HepG2 (cell line): ENCODE measurements at regions not wholly inside any gene's neighbourhood (a gene's known extent, or its start where the extent isn't known, plus 50 kb on each side); places are given as distances from the start of the nearest gene placed in this dataset.

Source experiments
- CBFB ChIP-seq: sonication (generic); formaldehyde crosslinking; IDR thresholded peaks from 2 replicates; pipeline ENCODE4 v1.4.0; 2020; ENCODE audit warnings: missing genetic modification reagents
- CREB3 ChIP-seq: sonication (generic); formaldehyde crosslinking; IDR thresholded peaks from 2 replicates; pipeline ENCODE4 v1.5.0; 2020; ENCODE audit warnings: missing genetic modification reagents
- ELF1 ChIP-seq: sonication (generic); formaldehyde crosslinking; IDR thresholded peaks from 2 replicates; pipeline ENCODE4 v1.4.0; 2020; ENCODE audit warnings: missing genetic modification reagents
- MYC ChIP-seq: sonication (generic); formaldehyde crosslinking; IDR thresholded peaks from 2 replicates; pipeline ENCODE4 v1.9.0; 2021; ENCODE audit warnings: missing genetic modification reagents, borderline replicate concordance
- POLR2A ChIP-seq, 2 experiments: IDR thresholded peaks; 2 replicates each; pipeline ENCODE4 v1.6.1; 2011; ENCODE audit warnings: low read depth in 2 of 2, low read length in 2 of 2, mild to moderate bottlenecking in 1 of 2, moderate library complexity in 1 of 2; ENCODE audit not compliant: insufficient read depth in 1 of 2
- ZNF121 ChIP-seq: sonication (generic); formaldehyde crosslinking; IDR thresholded peaks from 2 replicates; pipeline ENCODE4 v1.5.0; 2020; ENCODE audit warnings: mild to moderate bottlenecking, missing genetic modification reagents
- ZNF382 ChIP-seq: sonication (generic); formaldehyde crosslinking; IDR thresholded peaks from 2 replicates; pipeline ENCODE4 v1.5.0; 2020; ENCODE audit warnings: missing genetic modification reagents, mild to moderate bottlenecking, borderline replicate concordance
- ZNF432 ChIP-seq: sonication (generic); formaldehyde crosslinking; IDR thresholded peaks from 2 replicates; pipeline ENCODE4 v1.5.0; 2020; ENCODE audit warnings: missing genetic modification reagents, mild to moderate bottlenecking, borderline replicate concordance
- ZNF546 ChIP-seq: sonication (generic); formaldehyde crosslinking; conservative IDR thresholded peaks from 2 replicates; pipeline ENCODE4 v1.8.1; 2023; ENCODE audit warnings: mild to moderate bottlenecking, missing genetic modification reagents
- ZSCAN12 ChIP-seq: sonication (generic); formaldehyde crosslinking; IDR thresholded peaks from 2 replicates; pipeline ENCODE4 v1.9.0; 2021; ENCODE audit warnings: mild to moderate bottlenecking, missing genetic modification reagents
- TF ChIP-seq, protein P1 (sequence below): sonication (generic); formaldehyde crosslinking; IDR thresholded peaks from 2 replicates; pipeline ENCODE4 v1.8.0; 2022; ENCODE audit warnings: low read depth, missing genetic modification reagents
- TF ChIP-seq, protein P2 (sequence below), 2 experiments: sonication (generic) in 1 of 2; formaldehyde crosslinking in 1 of 2; IDR thresholded peaks; 2 replicates each; pipeline versions ENCODE4 v1.4.0 to v1.6.1; 2018 to 2020; ENCODE audit warnings: missing genetic modification reagents in 2 of 2, borderline replicate concordance in 1 of 2, low read depth in 1 of 2, mild to moderate bottlenecking in 1 of 2, missing biosample characterization in 1 of 2

DNA sequence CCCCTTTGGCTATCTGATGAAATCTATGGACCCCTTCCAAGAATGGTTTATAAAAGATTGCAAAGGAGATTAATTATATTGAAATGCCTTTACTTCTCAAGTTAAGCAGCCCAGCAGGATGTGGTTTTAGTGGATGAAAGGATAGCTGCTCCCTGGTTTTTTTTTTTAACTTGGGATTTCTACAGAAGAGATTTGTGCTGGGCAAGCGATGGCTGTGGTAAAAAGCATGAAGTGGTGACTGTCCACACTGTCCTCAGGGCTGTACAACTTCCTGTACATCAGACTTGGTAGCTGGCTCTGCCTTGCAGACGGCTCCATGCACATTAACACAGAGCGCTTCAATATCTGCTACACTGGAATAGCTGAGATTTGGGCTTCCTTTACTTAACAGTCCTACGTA, 321.7 kb downstream of the DHX15 start:
- TF ChIP-seq ZSCAN12 (CRISPR knock-in tag), result no peak
- no peak for TF ChIP-seq ZNF546
- TF ChIP-seq POLR2A (IDR thresholded peaks at IDR 0.05; ENCODE audit: insufficient read depth in 1 of 2, low read depth in 2 of 2, low read length in 2 of 2), result no peak
- TF ChIP-seq CBFB, result no peak
- TF ChIP-seq, protein P1, sequence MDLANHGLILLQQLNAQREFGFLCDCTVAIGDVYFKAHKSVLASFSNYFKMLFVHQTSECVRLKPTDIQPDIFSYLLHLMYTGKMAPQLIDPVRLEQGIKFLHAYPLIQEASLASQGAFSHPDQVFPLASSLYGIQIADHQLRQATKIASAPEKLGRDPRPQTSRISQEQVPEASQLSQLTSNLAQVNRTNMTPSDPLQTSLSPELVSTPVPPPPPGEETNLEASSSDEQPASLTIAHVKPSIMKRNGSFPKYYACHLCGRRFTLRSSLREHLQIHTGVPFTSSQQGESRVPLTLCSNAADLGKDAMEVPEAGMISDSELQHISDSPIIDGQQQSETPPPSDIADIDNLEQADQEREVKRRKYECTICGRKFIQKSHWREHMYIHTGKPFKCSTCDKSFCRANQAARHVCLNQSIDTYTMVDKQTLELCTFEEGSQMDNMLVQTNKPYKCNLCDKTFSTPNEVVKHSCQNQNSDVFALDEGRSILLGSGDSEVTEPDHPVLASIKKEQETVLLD (CRISPR knock-in tag), result no peak
- TF ChIP-seq ZNF382 (CRISPR knock-in tag), result no peak
- no peak for TF ChIP-seq ELF1 (CRISPR knock-in tag)
- TF ChIP-seq ZNF121 (CRISPR knock-in tag), result no peak
- TF ChIP-seq, protein P2, sequence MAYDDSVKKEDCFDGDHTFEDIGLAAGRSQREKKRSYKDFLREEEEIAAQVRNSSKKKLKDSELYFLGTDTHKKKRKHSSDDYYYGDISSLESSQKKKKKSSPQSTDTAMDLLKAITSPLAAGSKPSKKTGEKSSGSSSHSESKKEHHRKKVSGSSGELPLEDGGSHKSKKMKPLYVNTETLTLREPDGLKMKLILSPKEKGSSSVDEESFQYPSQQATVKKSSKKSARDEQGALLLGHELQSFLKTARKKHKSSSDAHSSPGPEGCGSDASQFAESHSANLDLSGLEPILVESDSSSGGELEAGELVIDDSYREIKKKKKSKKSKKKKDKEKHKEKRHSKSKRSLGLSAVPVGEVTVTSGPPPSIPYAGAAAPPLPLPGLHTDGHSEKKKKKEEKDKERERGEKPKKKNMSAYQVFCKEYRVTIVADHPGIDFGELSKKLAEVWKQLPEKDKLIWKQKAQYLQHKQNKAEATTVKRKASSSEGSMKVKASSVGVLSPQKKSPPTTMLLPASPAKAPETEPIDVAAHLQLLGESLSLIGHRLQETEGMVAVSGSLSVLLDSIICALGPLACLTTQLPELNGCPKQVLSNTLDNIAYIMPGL (CRISPR knock-in tag; IDR thresholded peaks at IDR 0.05; ENCODE audit: borderline replicate concordance in 1 of 2, low read depth in 1 of 2), result no peak
- TF ChIP-seq ZNF432 (CRISPR knock-in tag), result no peak
- TF ChIP-seq CREB3 (CRISPR knock-in tag), result no peak
- TF ChIP-seq MYC (CRISPR knock-in tag), result no peak
